ENCODE measurements at regions not wholly inside any gene's neighbourhood (a gene's known extent, or its start where the extent isn't known, plus 50 kb on each side); places are given as distances from the start of the nearest gene placed in this dataset.

- DNase-seq: no peak
Measured at GRCh38 chr3:124413989-124414598, 316.2 kb upstream of the UMPS start.

DNA sequence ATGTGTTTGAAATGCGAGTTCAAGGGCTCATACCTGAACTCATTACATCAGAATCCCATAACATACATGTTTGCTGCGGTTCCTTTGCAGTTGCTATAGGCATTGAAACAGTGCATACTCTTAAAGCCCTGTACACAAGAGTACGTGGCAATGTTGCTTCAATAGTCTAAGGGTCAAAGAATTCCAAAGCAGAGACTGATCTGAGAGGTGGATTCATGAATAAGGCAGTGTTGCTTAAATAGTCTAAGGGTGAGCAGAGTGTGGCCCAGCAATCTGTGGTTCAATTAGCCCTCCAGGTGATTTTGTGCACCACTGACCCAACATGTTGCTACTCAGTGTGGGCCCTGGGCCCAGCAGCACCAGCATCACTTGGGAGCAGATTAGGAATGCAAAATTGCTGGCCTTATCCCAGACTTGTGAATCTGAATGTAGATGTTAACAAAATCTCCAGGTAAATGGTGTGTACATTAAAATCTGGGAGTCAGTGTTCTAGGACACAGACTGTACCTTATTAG lies 314.7 kb upstream of the UMPS start:
- DNase-seq: no peak

DNA sequence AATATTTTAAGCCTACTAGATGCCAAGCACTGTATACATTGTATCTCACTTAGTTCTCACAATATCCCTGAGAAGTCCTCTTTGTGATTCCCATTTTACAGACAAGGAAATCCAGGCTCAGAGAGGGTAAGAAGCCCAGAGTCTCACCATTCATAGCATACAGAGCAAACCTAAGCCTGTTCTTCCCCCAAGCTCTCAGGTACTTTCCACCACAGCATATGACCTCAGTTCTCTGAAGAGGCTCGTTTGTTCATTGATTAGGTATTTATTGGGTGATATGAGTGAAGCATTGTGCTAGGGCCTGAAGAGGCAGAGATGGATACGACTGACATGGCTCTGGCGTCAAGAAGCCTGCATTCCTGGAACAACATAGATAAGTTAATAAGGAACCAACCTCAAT lies 310.9 kb upstream of the UMPS start:
- no peak for DNase-seq

DNA sequence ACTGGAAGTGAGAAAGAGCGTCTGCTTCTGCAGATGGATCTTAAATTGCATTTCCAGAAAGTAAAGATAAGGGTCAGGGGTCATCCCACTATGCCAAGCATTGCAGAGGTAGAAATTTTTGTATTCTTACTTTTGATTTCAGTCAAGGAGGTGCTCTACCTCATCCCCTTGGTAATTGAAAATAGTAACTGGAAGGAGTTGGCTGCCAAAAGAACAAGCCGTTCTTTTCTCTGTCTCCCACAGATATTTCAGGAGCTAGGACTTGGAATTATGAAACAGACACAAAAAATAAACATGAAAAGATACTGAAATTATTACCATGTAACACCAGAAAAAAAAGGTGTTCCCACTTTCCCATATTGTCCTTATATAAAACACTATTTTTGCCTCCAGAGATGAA lies 309.9 kb upstream of the UMPS start:
- DNase-seq: no peak

GRCh38 chr3:124422805-124423204 lies 307.4 kb upstream of the UMPS start:
- no peak for DNase-seq

DNA sequence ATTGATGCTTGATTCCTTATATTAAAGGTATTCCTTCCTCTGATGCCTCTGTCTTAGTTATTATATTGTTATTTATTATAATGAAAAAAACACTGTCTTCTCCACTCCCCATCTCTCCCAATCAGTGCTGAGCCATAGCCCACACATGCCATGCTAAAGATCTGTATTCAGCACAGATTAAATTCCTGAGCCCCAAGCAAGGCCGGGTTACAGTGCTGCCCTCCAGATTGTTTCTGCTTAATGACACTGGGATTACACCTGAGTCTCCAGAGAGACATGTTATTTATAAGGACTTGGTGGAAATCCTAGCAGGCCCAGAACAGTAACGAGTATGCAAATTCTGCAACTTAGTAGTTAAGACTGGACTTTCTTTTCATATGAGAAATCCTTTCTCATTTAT lies 305.9 kb upstream of the UMPS start:
- no peak for DNase-seq

GRCh38 chr3:124425972-124426371 lies 304.3 kb upstream of the UMPS start:
- DNase-seq: no peak

GRCh38 chr3:124428372-124429128 lies 301.7 kb upstream of the UMPS start:
- no peak for DNase-seq

DNA sequence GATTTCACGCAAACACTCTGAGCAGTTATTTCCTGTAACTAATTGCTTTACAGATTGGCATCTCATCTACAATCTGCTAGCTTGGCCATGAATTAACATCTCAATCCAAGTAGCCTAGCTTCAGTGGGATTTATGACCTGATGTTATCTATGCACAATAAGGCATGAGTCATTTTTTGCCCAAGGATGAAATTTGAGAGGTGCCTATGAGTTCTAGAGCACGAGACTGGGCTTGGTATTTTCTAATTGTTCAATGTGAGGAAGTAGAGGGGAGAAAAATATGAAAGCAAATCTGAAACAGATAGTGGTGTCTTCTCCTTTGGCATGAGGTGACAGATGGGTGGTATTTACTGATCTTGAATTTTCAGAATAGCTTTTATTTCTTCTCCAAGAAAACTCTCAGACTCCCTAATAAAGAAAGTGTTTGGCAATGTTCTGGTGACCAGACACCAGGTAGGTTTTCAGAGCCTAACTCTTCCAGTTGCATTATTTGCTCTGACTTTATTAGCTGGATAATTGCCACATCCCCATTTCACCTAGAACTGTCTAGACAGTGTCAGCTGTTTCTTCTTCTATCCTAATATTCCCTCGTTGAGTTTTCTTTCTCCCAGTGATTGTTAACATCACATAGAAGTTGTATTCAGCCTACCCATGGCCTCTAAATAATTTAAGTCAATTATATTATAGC lies 301.0 kb upstream of the UMPS start:
- DNase-seq: peak; percentile 33

- no peak for DNase-seq
Measured at GRCh38 chr3:124431331-124431994, 298.8 kb upstream of the UMPS start.

- DNase-seq: no peak
Measured at GRCh38 chr3:124434176-124434575, 296.1 kb upstream of the UMPS start.

DNA sequence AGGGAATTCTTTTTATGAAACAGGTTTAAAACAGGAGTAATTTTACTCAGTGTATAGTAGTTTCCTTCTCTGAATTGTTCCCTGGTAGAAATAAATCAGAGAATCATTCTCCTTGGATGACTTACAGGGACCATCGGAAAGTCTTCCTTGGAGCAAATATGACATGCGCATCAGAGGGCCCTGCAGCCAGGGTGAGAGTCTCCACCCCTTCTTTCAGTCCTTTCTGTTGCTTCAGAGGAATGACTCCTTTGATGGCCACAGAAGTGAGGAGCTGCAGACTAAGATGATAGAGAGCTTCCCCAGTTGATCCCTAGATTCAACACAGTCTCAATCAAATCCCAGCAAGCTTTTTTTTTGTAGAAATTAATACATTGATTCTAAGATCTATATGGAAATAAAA lies 294.8 kb upstream of the UMPS start:
- DNase-seq: no peak

DNA sequence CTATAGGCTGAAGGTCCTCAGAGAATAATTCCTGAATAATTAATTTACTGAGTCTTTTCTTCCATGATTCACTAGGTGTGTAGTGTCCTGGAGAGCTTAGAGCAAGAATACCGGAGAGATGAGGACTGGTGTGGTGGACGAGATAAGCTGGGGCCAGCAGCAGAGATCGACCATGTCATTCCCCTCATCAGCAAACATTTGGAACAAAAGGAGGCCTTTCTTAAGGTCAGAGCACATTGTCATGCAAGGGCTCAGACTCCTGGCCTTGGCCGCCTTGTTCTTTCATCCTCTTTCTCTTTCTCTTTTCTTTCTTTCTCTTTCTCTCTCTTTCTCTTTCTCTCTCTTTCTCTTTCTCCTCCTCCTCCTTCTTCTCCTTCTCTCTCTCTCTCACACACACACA lies 291.4 kb upstream of the UMPS start:
- DNase-seq: no peak

DNA sequence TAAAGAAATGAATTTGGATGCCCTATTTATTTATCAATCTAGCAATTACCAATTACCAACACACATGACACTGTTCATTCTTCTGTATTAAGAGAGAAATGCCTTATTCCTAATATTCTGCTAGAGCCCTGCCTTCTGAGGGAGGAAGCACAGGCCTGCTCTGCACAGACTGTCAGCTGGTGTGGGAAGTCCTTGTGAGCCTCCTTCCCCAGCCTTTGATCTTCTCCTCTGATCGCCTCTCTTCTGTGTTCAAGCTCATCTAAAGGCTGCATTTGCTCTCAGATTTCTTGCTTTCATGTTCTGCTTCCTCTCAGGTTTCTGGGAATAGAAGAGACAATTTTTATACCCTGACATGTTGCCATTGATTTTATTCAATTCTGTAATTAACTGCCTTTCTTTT lies 290.6 kb upstream of the UMPS start:
- no peak for DNase-seq

GRCh38 chr3:124441766-124442165 lies 288.5 kb upstream of the UMPS start:
- DNase-seq: no peak

- DNase-seq: no peak
Measured at GRCh38 chr3:124442463-124442862, 287.8 kb upstream of the UMPS start.

DNA sequence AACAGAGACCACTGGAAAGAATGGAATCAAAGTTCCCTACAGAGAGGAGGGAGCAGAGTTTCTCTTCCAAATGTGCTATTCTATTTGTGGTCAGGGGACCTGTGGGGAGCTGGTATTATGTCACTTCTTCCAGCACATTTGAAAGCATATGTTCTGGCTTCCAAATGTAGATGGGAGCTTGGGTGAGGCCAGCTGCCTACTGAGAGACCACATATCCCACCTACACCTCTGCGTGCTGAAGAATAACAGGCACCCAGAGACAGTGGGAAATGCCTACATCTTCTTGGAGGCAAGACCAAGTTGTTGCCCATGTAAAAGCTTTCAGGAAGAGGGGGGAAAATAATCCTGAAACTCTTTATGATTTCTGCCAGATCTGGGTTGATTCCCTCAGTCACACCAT lies 286.8 kb upstream of the UMPS start:
- no peak for DNase-seq

- no peak for DNase-seq
Measured at GRCh38 chr3:124444075-124444474, 286.2 kb upstream of the UMPS start.

- DNase-seq: no peak
Measured at GRCh38 chr3:124444896-124445295, 285.4 kb upstream of the UMPS start.

- no peak for DNase-seq
Measured at GRCh38 chr3:124447845-124448244, 282.4 kb upstream of the UMPS start.

DNA sequence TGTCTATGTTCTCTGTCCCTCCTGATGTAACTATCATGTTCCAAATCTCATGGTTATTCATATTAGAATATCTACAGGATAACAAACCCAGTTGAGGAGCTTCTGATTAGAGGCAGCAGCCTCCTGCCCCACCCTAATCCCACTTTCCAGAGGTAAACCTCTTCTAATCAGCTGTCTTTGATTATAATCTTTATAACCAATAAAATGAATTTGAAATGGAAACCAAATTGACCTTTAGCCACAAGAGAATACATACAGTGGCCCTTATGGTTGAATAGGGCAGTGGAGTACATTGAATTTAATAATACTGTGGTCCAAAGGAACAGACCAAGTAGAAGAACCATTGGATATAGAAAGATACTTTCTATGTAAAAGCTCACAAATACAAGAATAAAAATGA lies 281.3 kb upstream of the UMPS start:
- no peak for DNase-seq

DNA sequence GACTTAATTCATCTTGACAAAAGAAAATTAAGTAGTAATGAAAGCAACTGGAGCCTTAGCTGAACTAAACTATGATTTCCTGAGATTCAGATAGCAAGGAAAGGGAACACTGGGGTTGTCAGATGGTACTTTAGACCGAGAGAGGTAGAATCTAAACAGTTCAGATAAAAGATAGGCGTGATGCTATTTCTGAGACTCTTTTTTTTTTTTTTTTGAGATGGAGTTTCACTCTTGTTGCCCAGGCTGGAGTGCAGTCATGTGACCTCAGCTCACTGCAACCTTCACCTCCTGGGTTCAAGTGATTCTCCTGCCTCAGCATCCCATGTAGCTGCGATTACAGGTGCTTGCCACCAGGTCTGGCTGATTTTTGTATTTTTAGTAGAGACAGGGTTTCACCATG lies 279.9 kb upstream of the UMPS start:
- DNase-seq: no peak

GRCh38 chr3:124451630-124452317 lies 278.5 kb upstream of the UMPS start:
- no peak for DNase-seq
